ENCODE measurements at regions not wholly inside any gene's neighbourhood (a gene's known extent, or its start where the extent isn't known, plus 50 kb on each side); places are given as distances from the start of the nearest gene placed in this dataset.
"Not testable (repeated sequence)": the region's sequence is repeated elsewhere in the genome, so short reads cannot be mapped to it uniquely, and the experiment has no call there.

GRCh38 chr4:82275431-82276331, 98.1 kb downstream of the HNRNPD start:
- no peaks in the 10 kb centered on the region for H3K9me3 ChIP-seq (ENCODE audit: control insufficient read depth, insufficient read depth, low read length)
- H3K4me3 Mint-ChIP-seq: no peak overlapping the region
- ATAC-seq: no peak
- intact Hi-C loops (cut with micrococcal nuclease): no loop called here
- H3K27ac Mint-ChIP-seq: no peak overlapping the region
- WGBS (ENCODE audit: insufficient coverage): 91% methylated on average over 9 of the region's 9 CpGs
- peaks cover 6 to 11% of the 10 kb centered on the region in 2 donors for H3K27me3 Mint-ChIP-seq (ENCODE audit: low read depth in 2 of 2)
- TF ChIP-seq CTCF (IDR thresholded peaks at IDR 0.05): no peak
- H3K36me3 ChIP-seq (ENCODE audit: control insufficient read depth, insufficient read depth, low read length): no peaks in the 10 kb centered on the region
- DNase-seq: peak in 1 of 2 donors; percentile 17
- no peaks in the 10 kb centered on the region for H3K9me3 Mint-ChIP-seq
- H3K27me3 ChIP-seq (ENCODE audit: control insufficient read depth, insufficient read depth, low read length): no peaks in the 10 kb centered on the region
- peaks cover 5% of the 10 kb centered on the region for H3K4me1 ChIP-seq (ENCODE audit: control insufficient read depth, insufficient read depth, low read length)
- no peak overlapping the region for H3K27ac ChIP-seq (ENCODE audit: low read length)
- H3K36me3 Mint-ChIP-seq: no peaks in the 10 kb centered on the region
- peaks cover 6 to 7% of the 10 kb centered on the region in 2 donors for H3K4me1 Mint-ChIP-seq
- H3K4me3 ChIP-seq (ENCODE audit: low read length): no peak overlapping the region

GRCh38 chr4:82274700-82275099, 99.1 kb downstream of the HNRNPD start:
- 20% methylated on average over 5 of the region's 7 CpGs for WGBS (ENCODE audit: insufficient coverage)
- intact Hi-C loops (cut with micrococcal nuclease); H3K4me3 Mint-ChIP-seq; DNase-seq; H3K9me3 Mint-ChIP-seq; H3K27ac Mint-ChIP-seq; ATAC-seq; H3K27me3 ChIP-seq (ENCODE audit: control insufficient read depth, insufficient read depth, low read length); H3K4me1 ChIP-seq (ENCODE audit: control insufficient read depth, insufficient read depth, low read length); H3K27ac ChIP-seq (ENCODE audit: low read length); H3K4me3 ChIP-seq (ENCODE audit: low read length); H3K9me3 ChIP-seq (ENCODE audit: control insufficient read depth, insufficient read depth, low read length); H3K36me3 Mint-ChIP-seq; H3K4me1 Mint-ChIP-seq; H3K36me3 ChIP-seq (ENCODE audit: control insufficient read depth, insufficient read depth, low read length): not testable (repeated sequence)
- H3K27me3 Mint-ChIP-seq (ENCODE audit: low read depth in 2 of 2): peaks cover 6 to 11% of the 10 kb centered on the region in 2 donors

GRCh38 chr4:82272523-82272922, 101.3 kb downstream of the HNRNPD start:
- H3K4me3 Mint-ChIP-seq; DNase-seq; H3K4me3 ChIP-seq (ENCODE audit: low read length); H3K36me3 Mint-ChIP-seq; H3K9me3 ChIP-seq (ENCODE audit: control insufficient read depth, insufficient read depth, low read length); ATAC-seq; H3K36me3 ChIP-seq (ENCODE audit: control insufficient read depth, insufficient read depth, low read length); intact Hi-C loops (cut with micrococcal nuclease); H3K9me3 Mint-ChIP-seq; H3K27me3 ChIP-seq (ENCODE audit: control insufficient read depth, insufficient read depth, low read length); H3K27ac ChIP-seq (ENCODE audit: low read length); H3K27ac Mint-ChIP-seq: not testable (repeated sequence)
- peaks cover 12% of the 10 kb centered on the region for H3K4me1 ChIP-seq (ENCODE audit: control insufficient read depth, insufficient read depth, low read length)
- H3K27me3 Mint-ChIP-seq (ENCODE audit: low read depth in 2 of 2): peaks cover 0 to 11% of the 10 kb centered on the region in 2 donors
- WGBS (ENCODE audit: insufficient coverage): 100% methylated on average over 4 of the region's 4 CpGs
- peaks cover 12 to 20% of the 10 kb centered on the region in 2 donors for H3K4me1 Mint-ChIP-seq

- H3K4me3 ChIP-seq (ENCODE audit: low read length); intact Hi-C loops (cut with micrococcal nuclease); H3K27me3 ChIP-seq (ENCODE audit: control insufficient read depth, insufficient read depth, low read length); H3K9me3 ChIP-seq (ENCODE audit: control insufficient read depth, insufficient read depth, low read length); H3K27ac Mint-ChIP-seq; ATAC-seq; H3K36me3 ChIP-seq (ENCODE audit: control insufficient read depth, insufficient read depth, low read length); DNase-seq; H3K36me3 Mint-ChIP-seq; H3K9me3 Mint-ChIP-seq; H3K27ac ChIP-seq (ENCODE audit: low read length); H3K4me3 Mint-ChIP-seq: not testable (repeated sequence)
- H3K4me1 ChIP-seq (ENCODE audit: control insufficient read depth, insufficient read depth, low read length): peaks cover 12% of the 10 kb centered on the region
- H3K27me3 Mint-ChIP-seq (ENCODE audit: low read depth in 2 of 2): peaks cover 0 to 10% of the 10 kb centered on the region in 2 donors
- peaks cover 12 to 24% of the 10 kb centered on the region in 2 donors for H3K4me1 Mint-ChIP-seq
- WGBS (ENCODE audit: insufficient coverage): 71% methylated on average over 9 of the region's 9 CpGs
Measured at GRCh38 chr4:82271915-82272480, 101.8 kb downstream of the HNRNPD start.

- no peaks in the 10 kb centered on the region for H3K27me3 ChIP-seq (ENCODE audit: control insufficient read depth, insufficient read depth, low read length)
- H3K27ac Mint-ChIP-seq: peak overlapping the region in 1 of 2 donors; percentile 61
- 70% methylated on average over 3 of the region's 3 CpGs for WGBS (ENCODE audit: insufficient coverage)
- H3K36me3 Mint-ChIP-seq: no peaks in the 10 kb centered on the region
- peaks cover 12% of the 10 kb centered on the region for H3K4me1 ChIP-seq (ENCODE audit: control insufficient read depth, insufficient read depth, low read length)
- H3K36me3 ChIP-seq (ENCODE audit: control insufficient read depth, insufficient read depth, low read length): no peaks in the 10 kb centered on the region
- H3K4me3 Mint-ChIP-seq: no peak overlapping the region
- peak in 1 of 3 donors; percentile 22 for ATAC-seq
- H3K27ac ChIP-seq (ENCODE audit: low read length): no peak overlapping the region
- peak; percentile 27 for TF ChIP-seq CTCF (IDR thresholded peaks at IDR 0.05)
- H3K4me1 Mint-ChIP-seq: peaks cover 6 to 20% of the 10 kb centered on the region in 2 donors
- H3K9me3 Mint-ChIP-seq: no peaks in the 10 kb centered on the region
- no peak for DNase-seq
- no peak overlapping the region for H3K4me3 ChIP-seq (ENCODE audit: low read length)
- H3K9me3 ChIP-seq (ENCODE audit: control insufficient read depth, insufficient read depth, low read length): no peaks in the 10 kb centered on the region
- no peaks in the 10 kb centered on the region for H3K27me3 Mint-ChIP-seq (ENCODE audit: low read depth in 2 of 2)
- intact Hi-C loops (cut with micrococcal nuclease): loop anchor here (1.0 to 10.0 kb wide), 2 partner anchors 424 to 864 kb away; no protein-coding TSS in a partner anchor
Measured at GRCh38 chr4:82268826-82269193, 105.0 kb downstream of the HNRNPD start.

Measured in natural killer cell (primary cell).